GM23338 (cell line): ENCODE measurements at regions not wholly inside any gene's neighbourhood (a gene's known extent, or its start where the extent isn't known, plus 50 kb on each side); places are given as distances from the start of the nearest gene placed in this dataset.

Experiments
- ATAC-seq: fragments of 200-7000 bp; cut with Tn5 transposase; 3 replicates; pipeline ENCODE4 v1.9.1; 2020
- DNase-seq: peaks from one replicate; pipeline ENCODE4 v3.0.0-alpha.2; 2015; ENCODE audit warnings: low spot score
- H2AFZ ChIP-seq: fragments of 200-600 bp; sonication (generic); 2 replicates; pipeline ENCODE4 v1.8.0; 2016; ENCODE audit warnings: antibody characterized with exemption, mild to moderate bottlenecking, moderate library complexity
- H3F3A ChIP-seq: fragments of 200-600 bp; sonication (generic); replicated peaks from 2 replicates; pipeline ENCODE4 v1.8.0; 2017; ENCODE audit warnings: antibody characterized with exemption, mixed run types, low read depth
- H3K27ac ChIP-seq: fragments of 200-600 bp; sonication (generic); 2 replicates; pipeline ENCODE4 v1.6.1; 2016; ENCODE audit warnings: low read depth
- H3K27me3 ChIP-seq: fragments of 200-600 bp; sonication (generic); 2 replicates; pipeline ENCODE4 v1.8.0; 2016; ENCODE audit warnings: mild to moderate bottlenecking, mixed run types, moderate library complexity; ENCODE audit not compliant: insufficient read depth
- H3K36me3 ChIP-seq: fragments of 200-600 bp; sonication (generic); 2 replicates; pipeline ENCODE4 v1.8.0; 2016; ENCODE audit warnings: mild to moderate bottlenecking; ENCODE audit not compliant: insufficient read depth
- H3K4me1 ChIP-seq: fragments of 200-600 bp; sonication (generic); 2 replicates; pipeline ENCODE4 v1.8.0; 2016; ENCODE audit warnings: mild to moderate bottlenecking, moderate library complexity; ENCODE audit not compliant: insufficient read depth
- H3K4me2 ChIP-seq: fragments of 200-600 bp; sonication (generic); 2 replicates; pipeline ENCODE4 v1.7.1; 2017; ENCODE audit warnings: mixed run types
- H3K4me3 ChIP-seq: fragments of 200-600 bp; sonication (generic); 2 replicates; pipeline ENCODE4 v1.6.1; 2016; ENCODE audit warnings: mixed run types
- H3K79me2 ChIP-seq: fragments of 200-600 bp; sonication (generic); replicated peaks from 2 replicates; pipeline ENCODE4 v1.8.0; 2017; ENCODE audit warnings: mild to moderate bottlenecking; ENCODE audit not compliant: insufficient read depth
- H3K9me2 ChIP-seq: fragments of 200-600 bp; sonication (generic); 2 replicates; pipeline ENCODE4 v1.8.0; 2017; ENCODE audit not compliant: insufficient read depth
- H4K20me1 ChIP-seq: fragments of 200-600 bp; sonication (generic); replicated peaks from 2 replicates; pipeline ENCODE4 v1.8.0; 2017; ENCODE audit warnings: mild to moderate bottlenecking; ENCODE audit not compliant: insufficient read depth
- H3K27ac Mint-ChIP-seq: 2 replicates; pipeline ENCODE4 v1.8.0; 2020; ENCODE audit warnings: inconsistent platforms, mild to moderate bottlenecking, moderate library complexity, mixed read lengths
- H3K27me3 Mint-ChIP-seq: 3 replicates; pipeline ENCODE4 v1.8.0; 2022; ENCODE audit warnings: low read depth, mild to moderate bottlenecking, moderate library complexity, mixed read lengths, inconsistent platforms; ENCODE audit not compliant: insufficient read depth, poor library complexity
- H3K36me3 Mint-ChIP-seq: 3 replicates; pipeline ENCODE4 v1.8.0; 2021; ENCODE audit warnings: low read depth, mild to moderate bottlenecking, inconsistent platforms, moderate library complexity, mixed read lengths
- H3K4me1 Mint-ChIP-seq: 3 replicates; pipeline ENCODE4 v1.8.0; 2020; ENCODE audit warnings: mild to moderate bottlenecking, inconsistent platforms, mixed read lengths
- H3K4me3 Mint-ChIP-seq: 3 replicates; pipeline ENCODE4 v1.8.0; 2021; ENCODE audit warnings: moderate library complexity, mild to moderate bottlenecking, inconsistent platforms, mixed read lengths
- H3K9me3 Mint-ChIP-seq: 3 replicates; pipeline ENCODE4 v1.8.0; 2020; ENCODE audit warnings: moderate library complexity, mild to moderate bottlenecking, inconsistent platforms, mixed read lengths
- CTCF ChIP-seq, 2 experiments: fragments of 200-600 bp in 1 of 2; sonication (generic) in 1 of 2; conservative IDR thresholded peaks; 2 replicates each; pipeline versions ENCODE4 v1.5.1 to v1.6.1; 2016 to 2017; ENCODE audit warnings: antibody characterized with exemption in 2 of 2, low read depth in 2 of 2, mild to moderate bottlenecking in 2 of 2, moderate library complexity in 1 of 2
- ETS1 ChIP-seq: IDR thresholded peaks from 2 replicates; pipeline ENCODE4 v1.6.1; 2016; ENCODE audit warnings: antibody characterized with exemption
- EZH2 ChIP-seq: fragments of 200-600 bp; sonication (generic); IDR thresholded peaks from one replicate; pipeline ENCODE4 v1.8.0; 2017; ENCODE audit warnings: antibody characterized with exemption, mild to moderate bottlenecking, low read depth; ENCODE audit not compliant: unreplicated experiment
- EZH2phosphoT487 ChIP-seq: fragments of 200-600 bp; sonication (generic); IDR thresholded peaks from one replicate; pipeline ENCODE4 v1.8.1; 2018; ENCODE audit warnings: antibody characterized with exemption; ENCODE audit not compliant: unreplicated experiment
- NANOG ChIP-seq: IDR thresholded peaks from 2 replicates; pipeline ENCODE4 v1.6.1; 2016; ENCODE audit warnings: antibody characterized with exemption, borderline replicate concordance
- POLR2AphosphoS5 ChIP-seq: IDR thresholded peaks from 2 replicates; pipeline ENCODE4 v1.6.1; 2016; ENCODE audit warnings: antibody characterized with exemption, low read depth
- REST ChIP-seq: IDR thresholded peaks from one replicate; pipeline ENCODE4 v1.6.1; 2018; ENCODE audit warnings: antibody characterized with exemption; ENCODE audit not compliant: unreplicated experiment
- STAT1 ChIP-seq: IDR thresholded peaks from one replicate; pipeline ENCODE4 v1.6.1; 2016; ENCODE audit warnings: antibody characterized with exemption; ENCODE audit not compliant: unreplicated experiment
- ZNF114 ChIP-seq: fragments of 250-450 bp; sonication (Bioruptor Pico); IDR thresholded peaks from 2 replicates; pipeline ENCODE4 v1.5.0; 2020; ENCODE audit warnings: mild to moderate bottlenecking, moderate library complexity
- ZNF331 ChIP-seq: fragments of 250-450 bp; sonication (Bioruptor Pico); IDR thresholded peaks from 2 replicates; pipeline ENCODE4 v1.5.0; 2020; ENCODE audit warnings: low read depth, mild to moderate bottlenecking, moderate library complexity
- ZNF462 ChIP-seq: fragments of 250-450 bp; sonication (Bioruptor Pico); IDR thresholded peaks from 2 replicates; pipeline ENCODE4 v1.5.0; 2020; ENCODE audit warnings: mild to moderate bottlenecking, moderate library complexity

- TF ChIP-seq CTCF (conservative IDR thresholded peaks at IDR 0.05; ENCODE audit: low read depth in 2 of 2) (no peak), STAT1 (no peak), ZNF331 (no peak)
Observed at GRCh38 chr2:164110515-164110914, 374.7 kb upstream of the FIGN start (continued).

GRCh38 chr2:164109006-164109405, 373.2 kb upstream of the FIGN start:
- Histone ChIP-seq H2AFZ (peak overlapping the region; percentile 72; the same call in 1 of the 2 replicates), H3K79me2 (no peaks in the 10 kb centered on the region), H3K27me3 (no peaks in the 10 kb centered on the region), H3K4me2 (no peak overlapping the region), H3K4me1 (0 out of 2 replicates have a peak, but pooled peaks cover under 1% of the 10 kb centered on the region), H3K27ac (no peak overlapping the region), H3K4me3 (no peak overlapping the region), H3K36me3 (no peaks in the 10 kb centered on the region), H4K20me1 (no peaks in the 10 kb centered on the region), H3F3A (no peaks in the 10 kb centered on the region), H3K9me2 (no peaks in the 10 kb centered on the region; the same call in 1 of the 2 replicates)
- DNase-seq, result no peak
- H3K36me3 Mint-ChIP-seq, result no peaks in the 10 kb centered on the region; the same call in 2 of the 3 replicates
- no peak overlapping the region for H3K27ac Mint-ChIP-seq
- H3K4me1 Mint-ChIP-seq, result peaks cover 5% of the 10 kb centered on the region; the same call in 2 of the 3 replicates
- H3K9me3 Mint-ChIP-seq, result no peaks in the 10 kb centered on the region
- H3K4me3 Mint-ChIP-seq, result no peak overlapping the region
- ATAC-seq, result no peak
- no peaks in the 10 kb centered on the region for H3K27me3 Mint-ChIP-seq
- TF ChIP-seq ZNF462, result no peak
- TF ChIP-seq NANOG, result no peak
- TF ChIP-seq ZNF114 (CRISPR knock-in tag), result no peak
- no peak for TF ChIP-seq EZH2phosphoT487
- no peak for TF ChIP-seq REST
- TF ChIP-seq POLR2AphosphoS5, result no peak
- TF ChIP-seq ETS1, result no peak
- TF ChIP-seq STAT1, result no peak
- TF ChIP-seq EZH2, result no peak
